Karpas-422 (cell line): ENCODE measurements at regions not wholly inside any gene's neighbourhood (a gene's known extent, or its start where the extent isn't known, plus 50 kb on each side); places are given as distances from the start of the nearest gene placed in this dataset.

ENCODE experiments used
- DNase-seq: peaks from one replicate; pipeline ENCODE4 v3.0.0-alpha.2; 2015
- H2AFZ ChIP-seq: fragments of 200-600 bp; sonication (generic); 2 replicates; pipeline ENCODE4 v1.6.1; 2014; ENCODE audit warnings: antibody characterized with exemption, low read length, mixed read lengths
- H3K27ac ChIP-seq: fragments of 200-600 bp; sonication (generic); 2 replicates; pipeline ENCODE4 v1.5.1; 2014; ENCODE audit warnings: mild to moderate bottlenecking, low read length, moderate library complexity
- H3K27me3 ChIP-seq: fragments of 200-600 bp; sonication (generic); 2 replicates; pipeline ENCODE4 v1.6.1; 2014; ENCODE audit warnings: low read length, mixed read lengths
- H3K36me3 ChIP-seq: fragments of 200-600 bp; sonication (generic); 2 replicates; pipeline ENCODE4 v1.6.1; 2014; ENCODE audit warnings: low read length, mixed read lengths; ENCODE audit not compliant: insufficient read depth
- H3K4me1 ChIP-seq: fragments of 200-600 bp; sonication (generic); 2 replicates; pipeline ENCODE4 v1.6.1; 2014; ENCODE audit warnings: mild to moderate bottlenecking, low read length, mixed read lengths
- H3K4me2 ChIP-seq: fragments of 200-600 bp; sonication (generic); 2 replicates; pipeline ENCODE4 v1.6.1; 2014; ENCODE audit warnings: low read length, low read depth, mild to moderate bottlenecking; ENCODE audit not compliant: poor library complexity, severe bottlenecking
- H3K4me3 ChIP-seq: fragments of 200-600 bp; sonication (generic); 2 replicates; pipeline ENCODE4 v1.5.1; 2014; ENCODE audit warnings: mild to moderate bottlenecking, antibody characterized with exemption, low read length, mixed read lengths
- H3K79me2 ChIP-seq: fragments of 200-600 bp; sonication (generic); 2 replicates; pipeline ENCODE4 v1.6.1; 2014; ENCODE audit warnings: mild to moderate bottlenecking, low read length, mixed read lengths
- H3K9ac ChIP-seq: fragments of 200-600 bp; sonication (generic); 2 replicates; pipeline ENCODE4 v1.6.0; 2014; ENCODE audit warnings: low read length
- H3K9me2 ChIP-seq: fragments of 200-600 bp; sonication (generic), shearing (Covaris generic); replicated peaks from 2 replicates; pipeline ENCODE4 v1.6.0; 2014; ENCODE audit warnings: mild to moderate bottlenecking, low read length, moderate library complexity; ENCODE audit not compliant: insufficient read depth
- H3K9me3 ChIP-seq: fragments of 300-700, 200-600 bp; sonication (generic); 2 replicates; pipeline ENCODE4 v1.6.1; 2014; ENCODE audit warnings: low read length, mixed read lengths
- H4K20me1 ChIP-seq: fragments of 200-600 bp; sonication (generic); 2 replicates; pipeline ENCODE4 v1.6.1; 2014; ENCODE audit warnings: mild to moderate bottlenecking, antibody characterized with exemption, low read length, low read depth; ENCODE audit not compliant: insufficient read depth

DNA sequence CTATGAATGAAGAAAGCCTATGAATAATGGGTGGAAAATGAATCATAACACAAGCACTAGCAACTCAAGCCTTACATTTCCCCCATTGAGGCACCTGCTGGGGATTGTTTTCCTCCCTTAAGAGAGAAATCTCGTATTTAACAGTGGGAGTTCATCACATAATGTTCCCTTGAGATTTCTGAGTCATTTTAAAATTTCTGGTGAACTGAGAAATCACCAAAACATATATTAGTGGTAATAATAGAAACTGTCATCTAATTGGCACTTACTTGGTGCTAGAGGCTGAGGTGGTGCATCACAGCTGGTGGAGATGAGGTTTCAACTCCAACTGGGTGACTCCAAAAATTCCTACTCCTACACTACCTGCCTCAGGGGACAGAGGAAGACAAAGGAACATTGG lies 561.3 kb upstream of the LCORL start:
- Histone ChIP-seq H3K9ac (no peak overlapping the region), H3K4me1 (no peaks in the 10 kb centered on the region), H3K4me3 (no peak overlapping the region), H2AFZ (no peak overlapping the region), H3K27ac (no peak overlapping the region), H3K4me2 (no peak overlapping the region), H3K36me3 (no peaks in the 10 kb centered on the region), H3K9me3 (no peaks in the 10 kb centered on the region), H4K20me1 (no peaks in the 10 kb centered on the region), H3K79me2 (no peaks in the 10 kb centered on the region), H3K9me2 (no peaks in the 10 kb centered on the region), H3K27me3 (no peaks in the 10 kb centered on the region)
- DNase-seq = no peak

DNA sequence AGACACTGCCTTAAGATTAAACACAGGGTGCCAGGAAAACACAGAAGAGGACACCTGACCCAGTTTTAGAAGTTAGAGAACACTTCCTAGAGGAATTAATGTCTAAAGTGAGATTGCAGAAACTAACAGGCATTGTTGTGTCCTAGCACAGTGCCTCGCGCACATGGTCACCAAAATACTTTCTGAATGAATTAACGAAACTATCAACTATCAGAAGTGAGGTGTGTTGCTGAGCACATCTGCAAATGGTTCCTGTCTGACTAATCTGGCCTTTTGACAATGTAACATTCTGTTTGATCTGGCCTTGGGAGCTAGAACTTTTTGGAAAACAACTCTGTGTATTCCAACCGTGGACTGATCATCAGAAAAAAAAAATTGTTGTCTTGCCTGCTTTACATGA lies 556.8 kb upstream of the LCORL start:
- Histone ChIP-seq H4K20me1 (no peaks in the 10 kb centered on the region), H3K36me3 (no peaks in the 10 kb centered on the region), H3K4me3 (no peak overlapping the region), H3K79me2 (no peaks in the 10 kb centered on the region), H3K4me1 (no peaks in the 10 kb centered on the region), H3K9me3 (no peaks in the 10 kb centered on the region), H3K27me3 (no peaks in the 10 kb centered on the region), H2AFZ (no peak overlapping the region), H3K9ac (no peak overlapping the region), H3K9me2 (no peaks in the 10 kb centered on the region), H3K27ac (no peak overlapping the region), H3K4me2 (no peak overlapping the region)
- DNase-seq = no peak

DNA sequence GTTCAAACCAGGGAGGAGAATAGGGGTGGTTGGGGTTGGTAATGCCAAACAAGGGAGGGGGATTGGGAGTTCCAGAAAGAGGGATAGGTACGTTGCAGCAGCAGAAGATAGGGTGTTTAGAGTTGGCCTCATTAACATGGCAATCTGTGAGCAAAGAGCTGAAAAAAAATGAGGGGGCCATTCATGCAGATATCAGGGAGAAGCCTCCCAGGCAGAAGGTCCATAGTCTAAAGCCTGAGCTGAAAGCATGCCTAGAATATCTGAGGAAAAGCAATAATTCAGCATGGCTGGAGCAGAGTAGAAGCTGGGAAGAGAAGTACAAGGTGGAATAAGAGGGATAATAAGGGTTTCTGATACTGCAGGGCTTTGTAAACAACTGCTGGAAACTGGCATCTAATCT lies 550.9 kb upstream of the LCORL start:
- no peak overlapping the region for H3K4me2 ChIP-seq
- H3K36me3 ChIP-seq = no peaks in the 10 kb centered on the region
- no peaks in the 10 kb centered on the region for H3K27me3 ChIP-seq
- H2AFZ ChIP-seq = no peak overlapping the region
- H3K79me2 ChIP-seq = no peaks in the 10 kb centered on the region
- no peaks in the 10 kb centered on the region for H3K9me3 ChIP-seq
- no peaks in the 10 kb centered on the region for H4K20me1 ChIP-seq
- no peak for DNase-seq
- no peak overlapping the region for H3K4me3 ChIP-seq
- no peak overlapping the region for H3K27ac ChIP-seq
- no peaks in the 10 kb centered on the region for H3K9me2 ChIP-seq
- no peak overlapping the region for H3K9ac ChIP-seq
- no peaks in the 10 kb centered on the region for H3K4me1 ChIP-seq

DNA sequence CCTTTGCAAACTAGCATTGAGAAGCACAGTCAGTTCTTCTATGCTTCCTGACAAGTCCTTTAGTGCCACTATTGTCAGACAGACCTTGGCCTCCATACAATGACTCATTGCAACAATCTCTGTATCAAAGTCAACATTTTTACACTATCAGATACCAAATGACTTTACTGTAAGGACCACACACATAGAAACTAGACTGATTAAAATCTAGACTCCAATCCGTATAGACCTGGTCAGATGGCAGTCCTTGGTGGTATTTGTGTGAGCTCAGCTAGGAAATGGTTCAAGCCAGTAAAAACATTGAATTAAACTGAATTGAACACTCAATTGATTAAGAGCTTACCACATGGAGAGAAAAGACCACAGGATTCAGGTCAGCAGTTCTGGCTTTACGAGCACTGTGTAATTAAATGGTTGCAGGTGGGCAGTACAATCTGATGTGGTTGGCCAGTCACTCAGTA lies 549.8 kb upstream of the LCORL start:
- no peak overlapping the region for H3K27ac ChIP-seq
- H3K9me2 ChIP-seq = no peaks in the 10 kb centered on the region
- no peaks in the 10 kb centered on the region for H3K9me3 ChIP-seq
- no peak for DNase-seq
- no peaks in the 10 kb centered on the region for H3K79me2 ChIP-seq
- H3K4me1 ChIP-seq = no peaks in the 10 kb centered on the region
- H2AFZ ChIP-seq = no peak overlapping the region
- H3K27me3 ChIP-seq = no peaks in the 10 kb centered on the region
- H3K36me3 ChIP-seq = no peaks in the 10 kb centered on the region
- H4K20me1 ChIP-seq = no peaks in the 10 kb centered on the region
- no peak overlapping the region for H3K4me2 ChIP-seq
- H3K9ac ChIP-seq = no peak overlapping the region
- H3K4me3 ChIP-seq = no peak overlapping the region

DNA sequence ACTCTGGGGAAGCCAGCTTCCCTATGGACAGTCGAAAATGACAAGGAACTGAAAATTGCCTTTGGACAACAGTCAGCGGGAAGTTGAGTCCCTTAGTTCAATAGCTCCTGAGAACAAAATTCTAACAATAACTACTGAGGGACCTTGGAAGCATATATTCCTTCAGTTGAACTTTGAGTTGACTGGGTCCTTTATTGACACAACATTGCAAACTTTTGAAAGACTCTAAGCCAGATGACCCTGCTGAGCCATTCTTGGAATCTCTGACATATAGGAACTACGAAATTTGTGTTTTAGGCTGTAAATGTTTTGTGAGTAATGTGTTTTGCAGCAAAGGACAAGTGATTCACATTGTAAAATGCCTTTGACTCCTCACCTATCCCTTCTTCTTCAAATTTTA lies 548.8 kb upstream of the LCORL start:
- Histone ChIP-seq H3K4me3 (no peak overlapping the region), H3K79me2 (no peaks in the 10 kb centered on the region), H3K27me3 (no peaks in the 10 kb centered on the region), H3K4me2 (no peak overlapping the region), H3K4me1 (no peaks in the 10 kb centered on the region), H3K9me2 (no peaks in the 10 kb centered on the region), H3K27ac (no peak overlapping the region), H4K20me1 (no peaks in the 10 kb centered on the region), H2AFZ (no peak overlapping the region), H3K36me3 (no peaks in the 10 kb centered on the region), H3K9ac (no peak overlapping the region), H3K9me3 (no peaks in the 10 kb centered on the region)
- DNase-seq = no peak

DNA sequence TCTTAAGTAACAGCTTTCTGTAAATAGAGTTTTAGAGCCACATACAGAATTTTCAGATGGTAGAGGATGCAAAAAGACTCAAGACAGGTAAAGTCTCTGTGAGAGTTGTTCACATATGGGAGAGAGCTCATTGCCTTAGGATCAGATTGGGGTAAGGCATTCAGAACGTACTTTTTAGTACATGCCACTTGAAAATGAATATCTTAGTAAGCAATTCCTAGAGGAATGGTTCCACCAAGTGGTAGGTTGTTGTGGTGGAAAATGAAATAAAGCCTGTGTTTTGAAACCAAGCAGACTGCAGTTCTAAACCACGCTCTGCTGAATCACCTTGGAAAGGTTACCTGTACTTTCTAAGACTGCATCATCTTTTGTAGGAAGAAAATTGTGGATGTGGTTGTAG lies 547.0 kb upstream of the LCORL start:
- Histone ChIP-seq H2AFZ (no peak overlapping the region), H3K4me1 (no peaks in the 10 kb centered on the region), H3K9me3 (no peaks in the 10 kb centered on the region), H4K20me1 (no peaks in the 10 kb centered on the region), H3K9me2 (no peaks in the 10 kb centered on the region), H3K36me3 (no peaks in the 10 kb centered on the region), H3K27ac (no peak overlapping the region), H3K4me3 (no peak overlapping the region), H3K9ac (no peak overlapping the region), H3K4me2 (no peak overlapping the region), H3K79me2 (no peaks in the 10 kb centered on the region), H3K27me3 (no peaks in the 10 kb centered on the region)
- DNase-seq = no peak

DNA sequence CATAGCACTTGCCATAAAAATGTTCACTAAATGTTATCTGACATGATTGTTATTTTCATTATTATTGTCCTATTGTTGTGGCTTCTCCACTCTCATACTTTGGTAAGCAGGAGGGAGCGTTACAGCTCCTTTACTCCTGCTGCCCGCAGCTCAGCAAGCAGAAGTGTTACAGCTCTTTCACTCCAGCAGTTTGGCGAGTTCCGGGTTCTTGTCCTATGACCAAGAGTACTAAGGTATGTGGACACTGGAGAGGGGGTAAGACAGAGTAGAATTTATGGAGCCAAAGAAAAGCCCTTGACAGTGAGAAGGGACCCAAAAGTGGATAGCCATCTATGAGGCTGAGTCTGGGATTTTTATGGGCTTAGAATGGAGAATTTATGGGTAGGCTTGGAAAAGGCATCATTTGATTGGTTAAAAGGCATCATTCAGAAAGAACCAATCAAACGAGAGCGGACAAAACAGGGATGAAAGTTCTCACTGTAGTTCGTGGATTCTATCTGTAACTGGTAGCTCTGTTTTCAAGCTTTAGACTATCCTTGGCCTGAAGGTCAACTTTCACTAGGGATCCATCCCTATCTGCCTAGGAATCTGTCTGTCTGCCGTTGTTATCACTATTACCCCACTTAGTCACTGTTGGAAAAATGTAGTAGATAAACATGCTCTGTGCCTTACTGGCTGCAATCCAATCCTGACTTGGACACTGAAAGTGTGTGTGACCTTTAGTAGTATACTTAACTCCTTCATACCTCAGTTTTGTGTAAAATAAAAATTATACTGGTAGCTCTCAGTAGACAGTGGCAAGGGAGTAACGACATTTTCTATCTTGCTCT lies 545.6 kb upstream of the LCORL start:
- Histone ChIP-seq H4K20me1 (no peaks in the 10 kb centered on the region), H3K9me3 (no peaks in the 10 kb centered on the region), H3K79me2 (no peaks in the 10 kb centered on the region), H3K4me2 (no peak overlapping the region), H2AFZ (no peak overlapping the region), H3K36me3 (no peaks in the 10 kb centered on the region), H3K9me2 (no peaks in the 10 kb centered on the region), H3K9ac (no peak overlapping the region), H3K27me3 (no peaks in the 10 kb centered on the region), H3K27ac (no peak overlapping the region), H3K4me1 (no peaks in the 10 kb centered on the region), H3K4me3 (no peak overlapping the region)
- no peak for DNase-seq

DNA sequence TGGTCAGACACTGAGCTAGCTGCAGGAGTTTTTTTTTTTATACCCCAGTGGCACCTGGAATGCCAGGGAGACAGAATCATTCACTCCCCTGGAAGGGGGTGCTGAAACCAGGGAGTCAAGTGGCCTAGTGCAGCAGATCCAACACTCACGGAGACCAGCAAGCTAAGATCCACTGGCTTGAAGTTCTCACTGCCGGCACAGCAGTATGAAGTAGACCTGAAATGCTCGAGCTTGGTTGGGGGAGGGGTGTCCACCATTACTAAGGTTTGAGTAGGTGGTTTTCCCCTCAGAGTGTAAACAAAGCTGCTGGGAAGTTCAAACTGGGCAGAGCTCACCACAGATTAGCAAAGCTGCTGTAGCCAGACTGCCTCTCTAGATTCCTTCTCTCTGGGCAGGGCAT lies 537.9 kb upstream of the LCORL start:
- Histone ChIP-seq H3K9me3 (no peaks in the 10 kb centered on the region), H3K4me3 (no peak overlapping the region), H3K4me1 (no peaks in the 10 kb centered on the region), H3K9ac (no peak overlapping the region), H3K27me3 (no peaks in the 10 kb centered on the region), H2AFZ (no peak overlapping the region), H3K9me2 (no peaks in the 10 kb centered on the region), H3K36me3 (no peaks in the 10 kb centered on the region), H4K20me1 (no peaks in the 10 kb centered on the region), H3K27ac (no peak overlapping the region), H3K79me2 (no peaks in the 10 kb centered on the region), H3K4me2 (no peak overlapping the region)
- DNase-seq = no peak
